ENCODE measurements at regions not wholly inside any gene's neighbourhood (a gene's known extent, or its start where the extent isn't known, plus 50 kb on each side); places are given as distances from the start of the nearest gene placed in this dataset.

DNA sequence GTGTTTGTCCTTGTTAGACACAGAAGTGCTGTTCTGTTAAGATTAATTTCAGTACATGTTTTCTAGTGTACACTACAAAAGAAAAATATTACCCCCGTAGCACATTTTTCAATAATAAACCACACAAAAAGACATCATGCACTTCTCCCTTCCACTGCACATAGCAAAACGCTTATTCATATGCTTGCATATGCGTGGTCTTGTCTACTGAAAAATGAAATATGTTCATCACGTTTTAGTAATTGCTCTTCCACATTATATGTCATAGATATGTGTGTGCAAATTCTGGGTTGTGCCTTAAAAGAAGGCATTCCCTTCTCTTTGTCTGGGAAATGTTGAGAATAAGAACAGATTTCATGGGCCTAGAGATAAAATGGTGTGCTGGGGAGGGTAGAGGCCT is 353.9 kb downstream of the NSUN3 start:
- no peak overlapping the region for H3K4me3 Mint-ChIP-seq (ENCODE audit: unreplicated experiment)
- H3K27ac Mint-ChIP-seq (ENCODE audit: unreplicated experiment), result no peak overlapping the region
- TF ChIP-seq, protein P1, sequence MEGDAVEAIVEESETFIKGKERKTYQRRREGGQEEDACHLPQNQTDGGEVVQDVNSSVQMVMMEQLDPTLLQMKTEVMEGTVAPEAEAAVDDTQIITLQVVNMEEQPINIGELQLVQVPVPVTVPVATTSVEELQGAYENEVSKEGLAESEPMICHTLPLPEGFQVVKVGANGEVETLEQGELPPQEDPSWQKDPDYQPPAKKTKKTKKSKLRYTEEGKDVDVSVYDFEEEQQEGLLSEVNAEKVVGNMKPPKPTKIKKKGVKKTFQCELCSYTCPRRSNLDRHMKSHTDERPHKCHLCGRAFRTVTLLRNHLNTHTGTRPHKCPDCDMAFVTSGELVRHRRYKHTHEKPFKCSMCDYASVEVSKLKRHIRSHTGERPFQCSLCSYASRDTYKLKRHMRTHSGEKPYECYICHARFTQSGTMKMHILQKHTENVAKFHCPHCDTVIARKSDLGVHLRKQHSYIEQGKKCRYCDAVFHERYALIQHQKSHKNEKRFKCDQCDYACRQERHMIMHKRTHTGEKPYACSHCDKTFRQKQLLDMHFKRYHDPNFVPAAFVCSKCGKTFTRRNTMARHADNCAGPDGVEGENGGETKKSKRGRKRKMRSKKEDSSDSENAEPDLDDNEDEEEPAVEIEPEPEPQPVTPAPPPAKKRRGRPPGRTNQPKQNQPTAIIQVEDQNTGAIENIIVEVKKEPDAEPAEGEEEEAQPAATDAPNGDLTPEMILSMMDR (IDR thresholded peaks at IDR 0.05), result no peak
- H3K27me3 Mint-ChIP-seq (ENCODE audit: low read depth), result no peaks in the 10 kb centered on the region
- H3K4me1 Mint-ChIP-seq (ENCODE audit: low read depth), result peaks cover 12% of the 10 kb centered on the region
- H3K36me3 Mint-ChIP-seq (ENCODE audit: low read depth), result peaks cover 2% of the 10 kb centered on the region
- peaks cover 8% of the 10 kb centered on the region for H3K9me3 Mint-ChIP-seq (ENCODE audit: low read depth)
- no peak for DNase-seq (ENCODE audit: low spot score)

DNA sequence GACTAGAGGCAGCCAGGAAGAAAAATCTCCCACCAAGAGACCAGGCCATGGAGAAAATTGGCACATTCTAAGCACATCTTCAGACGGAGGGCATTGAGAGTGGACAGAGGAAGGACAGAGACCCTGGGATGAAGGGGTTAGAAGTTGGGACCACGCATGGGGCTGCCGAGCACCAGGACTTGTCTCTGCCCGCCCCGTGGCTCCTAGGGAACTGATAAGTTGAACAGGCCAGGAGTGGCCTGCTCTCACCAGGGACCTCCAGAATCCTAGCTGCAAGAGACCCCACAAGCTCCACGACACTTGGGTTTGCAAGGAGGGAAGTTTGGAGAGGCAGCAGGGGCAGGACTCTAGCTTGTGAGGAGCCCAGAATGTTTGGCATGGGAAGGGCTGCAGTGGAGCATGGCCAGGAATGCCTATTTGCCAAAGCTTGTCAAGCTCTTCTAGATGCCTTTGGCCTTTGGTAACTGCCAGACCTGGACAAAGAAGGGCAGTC is 355.1 kb downstream of the NSUN3 start:
- H3K27me3 Mint-ChIP-seq (ENCODE audit: low read depth), result no peaks in the 10 kb centered on the region
- H3K4me3 Mint-ChIP-seq (ENCODE audit: unreplicated experiment), result no peak overlapping the region
- peak; percentile 72 for DNase-seq (ENCODE audit: low spot score)
- TF ChIP-seq, protein P1 (IDR thresholded peaks at IDR 0.05), result no peak
- peaks cover 2% of the 10 kb centered on the region for H3K36me3 Mint-ChIP-seq (ENCODE audit: low read depth)
- H3K27ac Mint-ChIP-seq (ENCODE audit: unreplicated experiment), result no peak overlapping the region
- H3K9me3 Mint-ChIP-seq (ENCODE audit: low read depth), result peaks cover 8% of the 10 kb centered on the region
- H3K4me1 Mint-ChIP-seq (ENCODE audit: low read depth), result peaks cover 12% of the 10 kb centered on the region

DNA sequence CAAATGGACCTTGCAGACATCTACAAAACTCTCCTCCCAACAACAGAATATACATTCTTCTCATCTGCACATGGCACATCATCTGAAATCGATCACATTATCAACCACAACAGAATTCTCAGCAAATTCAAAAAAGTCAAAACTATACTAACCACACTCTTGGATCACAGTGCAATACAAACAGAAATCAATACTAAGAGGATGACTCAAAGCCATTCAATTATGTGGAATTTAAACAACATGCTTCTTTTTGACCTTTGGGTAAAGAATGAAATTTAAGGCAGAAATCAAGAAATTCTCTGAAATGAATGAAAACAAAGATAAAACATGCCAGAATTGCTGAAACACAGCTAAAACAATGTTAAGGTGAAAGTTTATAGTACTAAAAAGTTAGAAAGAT is 358.1 kb downstream of the NSUN3 start:
- Mint-ChIP-seq H3K4me3 (ENCODE audit: unreplicated experiment) (no peak overlapping the region), H3K36me3 (ENCODE audit: low read depth) (peaks cover 2% of the 10 kb centered on the region), H3K9me3 (ENCODE audit: low read depth) (peaks cover 15% of the 10 kb centered on the region), H3K4me1 (ENCODE audit: low read depth) (peaks cover 8% of the 10 kb centered on the region), H3K27ac (ENCODE audit: unreplicated experiment) (no peak overlapping the region), H3K27me3 (ENCODE audit: low read depth) (no peaks in the 10 kb centered on the region)
- TF ChIP-seq, protein P1 (IDR thresholded peaks at IDR 0.05), result no peak
- no peak for DNase-seq (ENCODE audit: low spot score)

DNA sequence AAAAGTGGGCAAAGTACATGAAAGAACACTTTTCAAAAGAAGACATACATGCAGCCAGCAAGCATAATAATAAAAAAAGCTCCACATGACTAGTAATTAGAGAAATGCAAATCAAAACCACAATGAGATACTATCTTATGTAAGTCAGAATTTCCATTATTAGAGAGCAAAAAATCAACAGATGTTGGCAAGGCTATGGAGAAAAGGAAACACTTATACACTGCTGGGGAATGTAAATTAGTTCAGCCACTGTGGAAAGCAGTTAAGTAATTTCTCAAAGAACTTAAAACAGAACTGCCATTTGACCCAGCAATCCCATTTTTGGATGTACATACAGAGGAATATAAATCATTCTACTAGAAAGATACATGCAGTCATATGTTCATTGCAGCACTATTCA is 360.7 kb downstream of the NSUN3 start:
- Mint-ChIP-seq H3K4me3 (ENCODE audit: unreplicated experiment) (no peak overlapping the region), H3K27ac (ENCODE audit: unreplicated experiment) (no peak overlapping the region), H3K27me3 (ENCODE audit: low read depth) (no peaks in the 10 kb centered on the region), H3K9me3 (ENCODE audit: low read depth) (peaks cover 20% of the 10 kb centered on the region), H3K4me1 (ENCODE audit: low read depth) (peaks cover 8% of the 10 kb centered on the region), H3K36me3 (ENCODE audit: low read depth) (peaks cover 2% of the 10 kb centered on the region)
- no peak for DNase-seq (ENCODE audit: low spot score)
- TF ChIP-seq, protein P1 (IDR thresholded peaks at IDR 0.05), result no peak

DNA sequence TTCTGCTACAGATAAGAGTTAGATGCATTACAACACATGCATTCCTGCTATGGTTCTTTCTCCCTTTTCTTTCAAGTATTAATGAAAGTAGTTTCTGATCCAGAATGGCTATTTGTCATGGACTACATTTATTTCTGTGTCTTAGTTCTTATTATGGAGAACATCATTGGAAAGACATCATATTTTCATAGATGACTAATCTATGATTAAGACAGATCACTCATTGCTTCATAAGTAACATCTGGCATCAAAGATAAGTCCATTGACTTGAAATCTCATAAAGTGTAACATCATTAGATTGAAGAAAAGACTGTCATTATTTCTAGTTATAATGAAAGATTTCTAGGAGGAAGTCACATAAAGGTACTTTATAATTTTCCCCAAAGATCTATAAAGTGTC is 366.7 kb downstream of the NSUN3 start:
- TF ChIP-seq, protein P1 (IDR thresholded peaks at IDR 0.05), result no peak
- no peak for DNase-seq (ENCODE audit: low spot score)
- Mint-ChIP-seq H3K27me3 (ENCODE audit: low read depth) (no peaks in the 10 kb centered on the region), H3K27ac (ENCODE audit: unreplicated experiment) (no peak overlapping the region), H3K4me3 (ENCODE audit: unreplicated experiment) (no peak overlapping the region), H3K9me3 (ENCODE audit: low read depth) (peaks cover 7% of the 10 kb centered on the region), H3K36me3 (ENCODE audit: low read depth) (no peaks in the 10 kb centered on the region), H3K4me1 (ENCODE audit: low read depth) (peaks cover 7% of the 10 kb centered on the region)

Data from chondrocyte (in vitro differentiated cells).